ENCODE measurements at regions not wholly inside any gene's neighbourhood (a gene's known extent, or its start where the extent isn't known, plus 50 kb on each side); places are given as distances from the start of the nearest gene placed in this dataset.

DNA sequence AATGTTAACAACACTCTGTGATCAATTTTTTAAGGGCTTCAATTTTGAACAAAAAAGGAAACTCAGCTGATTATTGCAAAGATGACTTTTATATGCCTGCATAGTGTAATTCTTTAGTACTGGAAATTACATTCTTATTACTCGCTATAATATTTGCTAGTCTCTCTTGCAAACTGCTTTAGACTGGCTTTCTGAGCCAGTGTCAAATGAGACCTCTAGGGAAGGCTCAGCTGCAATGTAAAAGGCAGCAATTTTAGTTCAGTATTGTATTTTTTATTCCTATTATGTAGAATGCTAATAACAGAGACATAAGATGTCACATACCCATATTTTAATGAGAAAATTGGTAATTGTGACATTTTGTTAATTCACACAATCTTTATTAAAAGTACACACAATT, 338.1 kb upstream of the LYPLAL1 start:
- DNase-seq, result no peak

DNA sequence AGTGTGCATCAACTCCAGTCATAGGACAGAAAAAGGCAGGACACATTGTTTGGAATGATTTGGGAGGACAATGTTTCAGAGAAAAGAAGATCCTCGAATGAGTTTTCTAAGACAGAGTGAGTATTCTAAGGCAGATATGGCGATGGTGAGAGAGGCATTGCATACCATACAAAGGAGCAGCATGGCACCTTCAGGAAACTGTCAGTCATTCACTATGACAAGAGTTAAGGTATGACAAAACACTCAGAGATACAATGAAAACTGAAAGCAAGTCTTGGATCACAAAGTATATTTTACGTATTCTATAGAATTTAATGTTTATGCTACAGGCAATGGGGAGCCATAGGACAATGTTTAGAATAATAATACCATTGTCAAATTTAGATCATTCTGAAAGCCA, 337.4 kb upstream of the LYPLAL1 start:
- DNase-seq, result no peak

- no peak for DNase-seq
These were observed 336.6 kb upstream of the LYPLAL1 start for GRCh38 chr1:218837051-218837450.

- no peak for DNase-seq
These were observed 328.1 kb upstream of the LYPLAL1 start for GRCh38 chr1:218845589-218845988.

- no peak for DNase-seq
These were observed 327.5 kb upstream of the LYPLAL1 start for GRCh38 chr1:218846181-218846580.

DNA sequence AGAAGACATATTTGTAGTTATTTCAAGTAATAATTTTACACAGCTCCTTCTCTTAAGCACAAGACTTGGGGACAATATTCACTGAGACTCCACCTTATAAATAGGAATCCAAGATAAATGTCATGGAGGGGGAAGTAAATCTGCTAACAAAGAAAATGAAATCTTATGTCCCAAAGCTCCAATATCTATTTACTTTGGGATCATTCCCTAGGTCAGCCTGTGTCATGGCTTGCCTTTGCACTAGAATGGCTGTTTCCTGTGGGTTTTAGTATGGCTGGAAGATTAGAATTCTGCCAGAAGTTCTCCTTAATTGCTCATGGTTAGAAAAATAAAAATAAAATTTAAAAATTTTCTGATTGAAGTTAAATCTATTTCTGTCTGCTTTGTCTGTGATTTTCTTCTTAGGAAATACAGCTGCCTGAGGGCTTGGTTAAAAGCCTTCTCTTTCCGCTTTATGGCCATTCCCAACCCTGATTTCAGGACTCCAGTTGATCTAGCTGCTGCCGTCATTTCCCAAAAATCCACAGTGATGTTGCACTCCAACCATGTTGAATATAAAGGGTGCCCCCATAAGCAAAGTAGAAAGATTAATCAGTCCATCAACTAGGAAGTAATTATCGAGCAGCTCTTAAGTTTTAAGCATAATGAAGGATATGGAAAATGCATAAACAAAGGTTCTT, 326.4 kb upstream of the LYPLAL1 start:
- DNase-seq, result no peak

- DNase-seq, result no peak
These were observed 325.7 kb upstream of the LYPLAL1 start for GRCh38 chr1:218848009-218848408.

GRCh38 chr1:218850367-218850766, 323.3 kb upstream of the LYPLAL1 start:
- DNase-seq, result no peak

GRCh38 chr1:218851586-218851985, 322.1 kb upstream of the LYPLAL1 start:
- DNase-seq, result no peak

DNA sequence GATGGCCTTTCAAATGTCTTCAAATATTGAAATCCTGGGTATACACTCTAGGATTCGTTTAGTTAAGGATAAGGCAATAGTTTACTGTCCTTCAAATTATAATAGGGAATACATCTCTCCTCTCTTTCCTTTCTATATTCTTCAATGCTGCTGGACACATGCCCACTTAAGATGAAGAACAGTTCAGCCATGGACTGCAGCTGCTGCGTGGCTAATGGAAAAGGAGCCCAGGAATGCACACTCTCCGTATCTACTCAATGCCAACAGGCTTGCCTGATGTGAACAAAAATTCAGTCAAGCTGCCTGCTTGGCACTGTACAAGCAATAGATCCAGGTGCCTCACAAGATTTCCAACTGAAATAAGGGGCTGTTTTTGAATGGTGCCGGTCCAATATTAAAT, 321.2 kb upstream of the LYPLAL1 start:
- no peak for DNase-seq

- no peak for DNase-seq
These were observed 309.7 kb upstream of the LYPLAL1 start for GRCh38 chr1:218863987-218864386.

DNA sequence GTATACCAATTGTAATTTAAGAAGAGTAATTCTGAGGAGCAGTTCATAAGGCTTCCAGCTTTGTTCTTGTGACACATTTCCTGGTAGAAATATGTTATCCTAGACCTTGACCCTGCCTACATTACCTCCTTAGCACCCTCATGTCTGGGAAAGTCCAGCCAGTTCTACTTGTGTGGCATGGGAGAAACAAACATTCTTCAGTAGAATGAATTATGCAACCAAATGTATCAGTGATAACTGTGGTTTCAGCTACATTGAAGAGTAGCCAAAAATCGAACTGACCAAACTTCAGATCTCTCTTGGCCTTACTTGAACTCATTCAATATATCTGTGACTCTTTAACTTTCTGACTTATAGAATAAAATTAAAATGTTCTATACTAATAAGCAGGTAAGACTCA, 308.1 kb upstream of the LYPLAL1 start:
- DNase-seq, result no peak

GRCh38 chr1:218866507-218866906, 307.2 kb upstream of the LYPLAL1 start:
- no peak for DNase-seq

DNA sequence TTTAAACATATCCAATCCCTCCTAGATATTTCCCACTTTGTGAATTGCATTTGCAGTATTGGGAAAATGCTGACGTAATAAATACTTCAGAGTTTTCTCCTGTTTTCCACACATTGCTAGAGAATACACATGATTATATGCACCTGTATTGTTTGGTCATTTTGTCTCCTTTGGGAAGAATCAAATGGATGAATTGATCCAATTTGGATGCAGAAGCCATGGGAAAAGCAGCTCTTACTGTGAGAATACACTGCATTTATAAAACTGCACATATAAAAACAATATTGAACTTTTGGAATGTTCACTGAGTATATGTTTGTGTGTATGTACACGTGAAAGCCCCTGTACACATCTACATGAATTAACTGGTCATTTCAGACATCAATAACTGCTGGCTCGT, 306.6 kb upstream of the LYPLAL1 start:
- DNase-seq, result no peak

DNA sequence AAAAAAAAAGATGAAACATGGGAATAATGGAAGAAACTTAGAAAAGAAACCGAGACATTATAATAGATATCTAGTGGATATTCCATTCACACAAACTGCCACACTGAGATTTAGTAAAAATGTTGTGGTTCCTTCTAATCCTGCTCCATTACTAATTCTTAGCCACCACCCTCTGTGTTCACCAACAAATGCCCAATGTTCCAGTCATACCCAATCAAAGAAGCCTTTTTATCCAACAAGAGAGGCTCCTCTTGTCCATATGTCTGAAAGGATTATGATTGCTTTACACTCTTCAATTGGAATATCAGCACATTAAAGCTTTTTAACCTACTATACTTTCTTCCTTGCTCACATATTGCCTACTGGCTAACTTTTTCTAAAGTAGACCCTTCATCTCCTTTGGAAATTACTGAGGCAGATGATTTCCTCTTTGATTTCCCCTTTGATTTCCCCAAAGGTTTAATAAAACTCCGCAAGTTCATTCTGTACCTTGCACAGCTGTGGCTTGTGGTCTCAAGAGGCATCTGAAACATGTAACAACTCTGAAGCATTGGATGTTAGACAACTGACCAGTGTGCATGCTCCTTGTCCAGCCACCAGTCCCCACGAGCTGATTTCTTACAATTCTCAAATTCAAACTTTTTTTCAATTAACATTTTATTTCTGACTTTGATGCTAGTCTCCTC, 305.6 kb upstream of the LYPLAL1 start:
- DNase-seq, result no peak

- no peak for DNase-seq
These were observed 304.4 kb upstream of the LYPLAL1 start for GRCh38 chr1:218869276-218869675.

- no peak for DNase-seq
These were observed 301.7 kb upstream of the LYPLAL1 start for GRCh38 chr1:218872026-218872425.

- DNase-seq, result no peak
These were observed 300.8 kb upstream of the LYPLAL1 start for GRCh38 chr1:218872928-218873327.

GRCh38 chr1:218874313-218874712, 299.4 kb upstream of the LYPLAL1 start:
- DNase-seq, result no peak

DNA sequence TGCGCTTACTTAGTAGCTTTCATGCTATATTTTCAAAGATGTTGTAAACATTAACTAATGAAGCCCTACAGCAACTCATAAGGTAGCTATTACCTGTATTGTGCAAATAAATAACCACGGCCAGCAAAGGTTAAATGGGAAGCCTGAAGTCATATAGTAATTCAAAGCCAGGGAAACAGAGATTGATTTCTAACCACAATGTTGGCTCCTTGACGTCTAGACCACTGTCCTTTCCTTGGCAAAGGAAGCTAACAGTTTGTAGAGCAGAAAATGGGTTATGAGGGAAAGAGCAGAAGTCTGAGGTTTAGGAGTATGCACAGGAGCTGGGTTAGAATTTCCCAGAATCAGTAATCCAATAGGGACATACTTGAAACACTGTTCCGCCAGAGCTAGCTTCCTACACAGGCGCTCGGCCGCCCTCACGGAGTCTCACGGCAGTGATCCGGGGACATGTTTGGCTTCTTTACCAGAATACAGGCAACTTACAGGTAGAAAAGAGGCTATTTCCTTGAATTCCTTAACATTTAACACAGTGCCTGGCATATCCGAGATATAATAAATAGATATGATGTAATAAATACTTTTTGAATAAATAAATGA, 298.8 kb upstream of the LYPLAL1 start:
- DNase-seq, result no peak

- DNase-seq, result no peak
These were observed 295.3 kb upstream of the LYPLAL1 start for GRCh38 chr1:218878369-218878768.

- DNase-seq, result no peak
These were observed 293.1 kb upstream of the LYPLAL1 start for GRCh38 chr1:218880484-218881060.

GRCh38 chr1:218882454-218882853, 291.2 kb upstream of the LYPLAL1 start:
- no peak for DNase-seq

Measured in NCI-H1092 (cell line).